SK-N-SH (cell line): ENCODE measurements at regions not wholly inside any gene's neighbourhood (a gene's known extent, or its start where the extent isn't known, plus 50 kb on each side); places are given as distances from the start of the nearest gene placed in this dataset.

ENCODE experiments used
- CTCF ChIA-PET: fragments of 300-600, 350-600 bp; formaldehyde crosslinking; extraction: SDS; loops from one replicate; lab custom pipeline; 2021; lab: Yijun Ruan, JAX
- POLR2A ChIA-PET: fragments of 350-600 bp; sonication (Branson Sonifier 250); formaldehyde crosslinking; extraction: SDS; loops from one replicate; lab custom pipeline; 2020; ENCODE audit warnings: antibody characterized with exemption, inconsistent platforms; lab: Yijun Ruan, JAX
- DNase-seq: peaks from one replicate; pipeline ENCODE4 v3.0.0; 2012
- H2AFZ ChIP-seq: fragments of 200-600 bp; sonication (generic); 2 replicates; pipeline ENCODE4 v1.8.1; 2016; ENCODE audit warnings: antibody characterized with exemption, mild to moderate bottlenecking, low read depth
- H3F3A ChIP-seq: fragments of 200-600 bp; sonication (generic); replicated peaks from 2 replicates; pipeline ENCODE3; 2016; ENCODE audit warnings: antibody characterized with exemption, mild to moderate bottlenecking; ENCODE audit not compliant: insufficient read depth
- H3K27ac ChIP-seq, 2 experiments: fragments of 200-500 bp in 1 of 2; fragments of 200-600 bp in 1 of 2; sonication (Bioruptor generic) in 1 of 2; sonication (generic), shearing (Covaris generic) in 1 of 2; 2 replicates each; pipeline versions ENCODE4 v1.5.1 to v1.6.1; 2014 to 2016; ENCODE audit warnings: low read depth in 2 of 2, inconsistent platforms in 1 of 2, low read length in 1 of 2, mild to moderate bottlenecking in 1 of 2, mixed read lengths in 1 of 2
- H3K27me3 ChIP-seq: fragments of 200-600 bp; sonication (generic), shearing (Covaris generic); 2 replicates; pipeline ENCODE4 v1.6.1; 2016; ENCODE audit warnings: mixed run types; ENCODE audit not compliant: insufficient read depth
- H3K36me3 ChIP-seq, 2 experiments: fragments of 200-500 bp in 1 of 2; fragments of 200-600 bp in 1 of 2; sonication (Bioruptor generic) in 1 of 2; sonication (generic) in 1 of 2; replicated peaks in 1 of 2; 2 replicates each; pipeline versions ENCODE3 to v1.5.1; 2014 to 2016; ENCODE audit warnings: low read length in 1 of 2, mild to moderate bottlenecking in 1 of 2; ENCODE audit not compliant: insufficient read depth in 2 of 2, control insufficient read depth in 1 of 2
- H3K4me1 ChIP-seq, 2 experiments: fragments of 200-500 bp in 1 of 2; fragments of 200-600 bp in 1 of 2; sonication (Bioruptor generic) in 1 of 2; sonication (generic), shearing (Covaris generic) in 1 of 2; 2 replicates each; pipeline versions ENCODE4 v1.5.1 to v1.6.1; 2014 to 2016; ENCODE audit warnings: low read depth in 1 of 2, low read length in 1 of 2, mixed run types in 1 of 2; ENCODE audit not compliant: insufficient read depth in 2 of 2, control insufficient read depth in 1 of 2
- H3K4me2 ChIP-seq: fragments of 200-600 bp; sonication (generic), shearing (Covaris generic); 2 replicates; pipeline ENCODE4 v1.6.1; 2017; ENCODE audit warnings: mixed run types
- H3K4me3 ChIP-seq, 2 experiments: fragments of 200-500 bp in 1 of 2; fragments of 200-600 bp in 1 of 2; sonication (Bioruptor generic) in 1 of 2; sonication (generic), shearing (Covaris generic) in 1 of 2; 2 replicates each; pipeline versions ENCODE4 v1.5.1 to v1.8.1; 2014 to 2016; ENCODE audit warnings: low read depth in 2 of 2, inconsistent platforms in 1 of 2, low read length in 1 of 2, mild to moderate bottlenecking in 1 of 2, mixed read lengths in 1 of 2, moderate library complexity in 1 of 2
- H3K79me2 ChIP-seq: fragments of 200-600 bp; sonication (generic); 2 replicates; pipeline ENCODE4 v1.8.1; 2017; ENCODE audit warnings: mild to moderate bottlenecking; ENCODE audit not compliant: insufficient read depth
- H3K9ac ChIP-seq: fragments of 200-600 bp; sonication (generic); 2 replicates; pipeline ENCODE4 v1.6.1; 2017; ENCODE audit warnings: mixed run types
- H3K9me2 ChIP-seq: fragments of 200-600 bp; sonication (generic); 2 replicates; pipeline ENCODE4 v1.6.1; 2017; ENCODE audit warnings: mixed run types
- H3K9me3 ChIP-seq: fragments of 200-600 bp; sonication (generic); 2 replicates; pipeline ENCODE4 v1.6.1; 2017; ENCODE audit warnings: mixed run types, mild to moderate bottlenecking, moderate library complexity
- H4K20me1 ChIP-seq: fragments of 200-600 bp; sonication (generic); 2 replicates; pipeline ENCODE4 v1.6.1; 2017; ENCODE audit warnings: mild to moderate bottlenecking, mixed run types; ENCODE audit not compliant: insufficient read depth
- ELF1 ChIP-seq: IDR thresholded peaks from 2 replicates; pipeline ENCODE4 v1.4.0; 2012
- FOXJ3 ChIP-seq: sonication (generic); formaldehyde crosslinking; IDR thresholded peaks from 2 replicates; pipeline ENCODE4 v1.5.1; 2020; ENCODE audit warnings: mild to moderate bottlenecking, missing genetic modification reagents
- FOXM1 ChIP-seq: IDR thresholded peaks from 2 replicates; pipeline ENCODE4 v1.4.0; 2012; ENCODE audit warnings: low read depth, mild to moderate bottlenecking
- GABPA ChIP-seq: IDR thresholded peaks from 2 replicates; pipeline ENCODE4 v1.4.0; 2012; ENCODE audit warnings: low read depth, mild to moderate bottlenecking
- GATA2 ChIP-seq: sonication (generic); formaldehyde crosslinking; IDR thresholded peaks from 2 replicates; pipeline ENCODE4 v1.5.0; 2020; ENCODE audit warnings: mild to moderate bottlenecking, missing genetic modification reagents
- IRF3 ChIP-seq: fragments of 150-350 bp; IDR thresholded peaks from 2 replicates; pipeline ENCODE4 v1.6.1; 2016; ENCODE audit warnings: mild to moderate bottlenecking, low read depth, low read length
- MXI1 ChIP-seq: IDR thresholded peaks from 2 replicates; pipeline ENCODE4 v1.6.1; 2012; ENCODE audit warnings: mild to moderate bottlenecking, low read depth, low read length, improper control_type of control experiment
- RCOR1 ChIP-seq: fragments of 150-350 bp; IDR thresholded peaks from 2 replicates; pipeline ENCODE4 v1.6.1; 2017; ENCODE audit warnings: antibody characterized with exemption, low read length
- REST ChIP-seq: IDR thresholded peaks from 2 replicates; pipeline ENCODE4 v1.6.1; 2012; ENCODE audit warnings: mild to moderate bottlenecking, low read depth, low read length, moderate library complexity
- RFX5 ChIP-seq: IDR thresholded peaks from 2 replicates; pipeline ENCODE4 v1.6.1; 2012; ENCODE audit warnings: mild to moderate bottlenecking, improper control_type of control experiment, low read length
- RXRA ChIP-seq: IDR thresholded peaks from 2 replicates; pipeline ENCODE4 v1.4.0; 2012; ENCODE audit warnings: low read depth, mild to moderate bottlenecking, borderline replicate concordance
- SIN3A ChIP-seq: IDR thresholded peaks from 2 replicates; pipeline ENCODE4 v1.6.1; 2012; ENCODE audit warnings: low read depth, mild to moderate bottlenecking, low read length, moderate library complexity, borderline replicate concordance
- TAF1 ChIP-seq: IDR thresholded peaks from 2 replicates; pipeline ENCODE4 v1.6.1; 2012; ENCODE audit warnings: low read depth, mild to moderate bottlenecking, low read length, moderate library complexity, borderline replicate concordance
- WGBS: methylation state at CpG from one replicate; pipeline ENCODE4 v1.1.6; 2017; ENCODE audit warnings: low lambda C conversion rate; 5-methylcytosine and 5-hydroxymethylcytosine counted together
- TF ChIP-seq, protein P1 (sequence below): IDR thresholded peaks from 2 replicates; pipeline ENCODE4 v1.4.0; 2012; ENCODE audit warnings: low read depth, borderline replicate concordance
- TF ChIP-seq, protein P2 (sequence below): IDR thresholded peaks from 2 replicates; pipeline ENCODE4; 2012
- TF ChIP-seq, protein P3 (sequence below): fragments of 200-600 bp; sonication (generic); IDR thresholded peaks from 2 replicates; pipeline ENCODE4 v1.6.1; 2017; ENCODE audit warnings: antibody characterized with exemption, mild to moderate bottlenecking, moderate library complexity

DNA sequence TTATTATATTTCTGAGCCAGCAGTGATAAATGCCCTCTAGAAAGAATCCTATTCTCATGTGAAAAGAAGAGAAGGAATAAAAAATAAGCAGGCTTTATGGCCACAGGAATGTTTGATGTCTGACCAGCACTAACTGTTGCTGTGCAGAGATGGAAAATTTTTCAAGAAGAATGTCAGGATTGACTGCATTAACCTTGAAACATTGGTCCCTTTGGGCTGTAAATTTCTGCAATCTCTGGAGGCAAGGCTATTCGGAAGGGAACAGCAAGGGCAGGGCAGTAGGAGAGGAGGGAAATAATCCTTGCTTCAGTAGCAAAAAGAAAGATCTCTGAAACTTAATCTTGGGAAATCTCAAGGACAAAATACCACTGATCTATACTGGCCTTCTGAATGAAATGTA lies 415.2 kb downstream of the DNAH5 start (continued):
- TF ChIP-seq, protein P1, sequence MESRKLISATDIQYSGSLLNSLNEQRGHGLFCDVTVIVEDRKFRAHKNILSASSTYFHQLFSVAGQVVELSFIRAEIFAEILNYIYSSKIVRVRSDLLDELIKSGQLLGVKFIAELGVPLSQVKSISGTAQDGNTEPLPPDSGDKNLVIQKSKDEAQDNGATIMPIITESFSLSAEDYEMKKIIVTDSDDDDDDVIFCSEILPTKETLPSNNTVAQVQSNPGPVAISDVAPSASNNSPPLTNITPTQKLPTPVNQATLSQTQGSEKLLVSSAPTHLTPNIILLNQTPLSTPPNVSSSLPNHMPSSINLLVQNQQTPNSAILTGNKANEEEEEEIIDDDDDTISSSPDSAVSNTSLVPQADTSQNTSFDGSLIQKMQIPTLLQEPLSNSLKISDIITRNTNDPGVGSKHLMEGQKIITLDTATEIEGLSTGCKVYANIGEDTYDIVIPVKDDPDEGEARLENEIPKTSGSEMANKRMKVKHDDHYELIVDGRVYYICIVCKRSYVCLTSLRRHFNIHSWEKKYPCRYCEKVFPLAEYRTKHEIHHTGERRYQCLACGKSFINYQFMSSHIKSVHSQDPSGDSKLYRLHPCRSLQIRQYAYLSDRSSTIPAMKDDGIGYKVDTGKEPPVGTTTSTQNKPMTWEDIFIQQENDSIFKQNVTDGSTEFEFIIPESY = no peak
- TF ChIP-seq RCOR1 (no peak), MXI1 (no peak)

DNA sequence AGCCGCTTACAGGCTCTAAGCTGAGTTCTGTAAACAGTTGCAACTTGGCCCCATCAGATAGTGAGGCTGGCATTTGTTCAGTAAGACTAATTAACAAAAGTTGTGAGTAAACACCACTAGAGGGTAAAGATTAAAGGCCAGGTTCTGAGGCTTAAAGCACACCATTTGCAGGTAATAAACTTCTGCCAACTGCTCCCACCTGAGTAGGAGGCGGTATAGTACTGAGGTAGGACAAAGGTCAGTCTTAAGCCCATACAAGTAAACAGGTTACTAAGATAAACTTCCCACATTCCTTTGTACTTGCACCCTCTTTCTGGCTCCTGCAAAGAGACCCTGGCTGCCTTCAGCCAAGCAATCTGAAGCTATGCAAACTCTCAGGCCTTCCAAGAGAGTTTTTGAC lies 419.6 kb downstream of the DNAH5 start:
- H3K9me3 ChIP-seq = no peaks in the 10 kb centered on the region
- H3K4me2 ChIP-seq = no peak overlapping the region
- no peak overlapping the region for H3K4me3 ChIP-seq
- no peaks in the 10 kb centered on the region for H3K79me2 ChIP-seq
- no peaks in the 10 kb centered on the region for H3F3A ChIP-seq
- H3K36me3 ChIP-seq = no peaks in the 10 kb centered on the region
- H2AFZ ChIP-seq = no peak overlapping the region
- POLR2A ChIA-PET = no interaction called here
- WGBS = 32% methylated on average over 2 of the region's 2 CpGs
- TF ChIP-seq RCOR1 (no peak), RFX5 (no peak), GATA2 (CRISPR knock-in tag) (no peak), SIN3A (no peak), RXRA (no peak), FOXJ3 (no peak), GABPA (no peak), IRF3 (no peak), ELF1 (no peak)
- no peak overlapping the region for H3K9ac ChIP-seq
- H3K9me2 ChIP-seq = no peaks in the 10 kb centered on the region
- H3K27ac ChIP-seq = no peak overlapping the region
- CTCF ChIA-PET = no interaction called here
- DNase-seq = no peak
- peaks cover 10% of the 10 kb centered on the region; the same call in 1 of the 2 replicates for H3K27me3 ChIP-seq
- H4K20me1 ChIP-seq = no peaks in the 10 kb centered on the region
- no peaks in the 10 kb centered on the region for H3K4me1 ChIP-seq

DNA sequence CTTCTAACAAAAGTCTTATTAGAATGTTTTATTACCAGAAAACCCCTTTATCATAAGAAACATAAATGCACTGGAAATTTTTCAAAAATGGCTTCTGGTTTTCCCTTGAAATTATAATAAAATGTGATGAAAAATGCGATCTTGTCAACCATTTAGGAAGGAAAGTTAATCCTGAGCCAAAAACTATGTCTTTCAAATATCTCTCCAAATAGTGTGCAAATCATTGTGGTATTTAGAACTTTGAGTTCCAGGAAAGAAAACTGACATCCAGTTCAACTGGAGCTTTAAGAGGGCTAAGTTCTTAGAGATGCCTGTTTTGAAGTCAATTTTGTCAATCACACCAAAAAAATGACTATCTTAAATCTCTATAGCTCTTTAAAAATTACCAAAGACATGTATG lies 425.4 kb downstream of the DNAH5 start:
- Histone ChIP-seq H3F3A (no peaks in the 10 kb centered on the region), H3K79me2 (no peaks in the 10 kb centered on the region), H2AFZ (no peak overlapping the region), H3K9ac (no peak overlapping the region), H3K27me3 (no peaks in the 10 kb centered on the region; the same call in 1 of the 2 replicates), H3K9me3 (no peaks in the 10 kb centered on the region), H3K4me3 (no peak overlapping the region), H3K9me2 (no peaks in the 10 kb centered on the region), H3K4me1 (no peaks in the 10 kb centered on the region), H3K27ac (no peak overlapping the region), H3K4me2 (no peak overlapping the region), H4K20me1 (no peaks in the 10 kb centered on the region)
- ChIA-PET CTCF (no interaction called here), POLR2A (no interaction called here)
- WGBS = 2% methylated on average over 1 of the region's 1 CpG
- TF ChIP-seq, protein P2, sequence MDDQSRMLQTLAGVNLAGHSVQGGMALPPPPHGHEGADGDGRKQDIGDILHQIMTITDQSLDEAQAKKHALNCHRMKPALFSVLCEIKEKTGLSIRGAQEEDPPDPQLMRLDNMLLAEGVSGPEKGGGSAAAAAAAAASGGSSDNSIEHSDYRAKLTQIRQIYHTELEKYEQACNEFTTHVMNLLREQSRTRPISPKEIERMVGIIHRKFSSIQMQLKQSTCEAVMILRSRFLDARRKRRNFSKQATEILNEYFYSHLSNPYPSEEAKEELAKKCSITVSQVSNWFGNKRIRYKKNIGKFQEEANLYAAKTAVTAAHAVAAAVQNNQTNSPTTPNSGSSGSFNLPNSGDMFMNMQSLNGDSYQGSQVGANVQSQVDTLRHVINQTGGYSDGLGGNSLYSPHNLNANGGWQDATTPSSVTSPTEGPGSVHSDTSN = no peak
- TF ChIP-seq FOXM1 (no peak), TAF1 (no peak), REST (no peak), RXRA (no peak)
- TF ChIP-seq, protein P3, sequence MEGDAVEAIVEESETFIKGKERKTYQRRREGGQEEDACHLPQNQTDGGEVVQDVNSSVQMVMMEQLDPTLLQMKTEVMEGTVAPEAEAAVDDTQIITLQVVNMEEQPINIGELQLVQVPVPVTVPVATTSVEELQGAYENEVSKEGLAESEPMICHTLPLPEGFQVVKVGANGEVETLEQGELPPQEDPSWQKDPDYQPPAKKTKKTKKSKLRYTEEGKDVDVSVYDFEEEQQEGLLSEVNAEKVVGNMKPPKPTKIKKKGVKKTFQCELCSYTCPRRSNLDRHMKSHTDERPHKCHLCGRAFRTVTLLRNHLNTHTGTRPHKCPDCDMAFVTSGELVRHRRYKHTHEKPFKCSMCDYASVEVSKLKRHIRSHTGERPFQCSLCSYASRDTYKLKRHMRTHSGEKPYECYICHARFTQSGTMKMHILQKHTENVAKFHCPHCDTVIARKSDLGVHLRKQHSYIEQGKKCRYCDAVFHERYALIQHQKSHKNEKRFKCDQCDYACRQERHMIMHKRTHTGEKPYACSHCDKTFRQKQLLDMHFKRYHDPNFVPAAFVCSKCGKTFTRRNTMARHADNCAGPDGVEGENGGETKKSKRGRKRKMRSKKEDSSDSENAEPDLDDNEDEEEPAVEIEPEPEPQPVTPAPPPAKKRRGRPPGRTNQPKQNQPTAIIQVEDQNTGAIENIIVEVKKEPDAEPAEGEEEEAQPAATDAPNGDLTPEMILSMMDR = no peak
- TF ChIP-seq, all 33 proteins: peak for 0
- no peaks in the 10 kb centered on the region for H3K36me3 ChIP-seq
- no peak for DNase-seq
